ENCODE measurements at regions not wholly inside any gene's neighbourhood (a gene's known extent, or its start where the extent isn't known, plus 50 kb on each side); places are given as distances from the start of the nearest gene placed in this dataset.

- no peak for TF ChIP-seq CTCF (IDR thresholded peaks at IDR 0.05; ENCODE audit: control insufficient read depth, extremely low read depth, insufficient read depth)
- no peak for DNase-seq (ENCODE audit: low read depth)
These were observed 374.0 kb downstream of the ZNF516 start for GRCh38 chr18:76121011-76121410.

GRCh38 chr18:76115580-76115979, 379.5 kb downstream of the ZNF516 start:
- H3K4me3 ChIP-seq (ENCODE audit: low read depth, low read length) = no peak overlapping the region
- DNase-seq (ENCODE audit: low read depth) = no peak
- TF ChIP-seq CTCF (IDR thresholded peaks at IDR 0.05; ENCODE audit: control insufficient read depth, extremely low read depth, insufficient read depth) = no peak

More at GRCh38 chr18:76121011-76121410, 374.0 kb downstream of the ZNF516 start:
- H3K4me3 ChIP-seq (ENCODE audit: low read depth, low read length) = no peak overlapping the region

- no peak for TF ChIP-seq CTCF (IDR thresholded peaks at IDR 0.05; ENCODE audit: control insufficient read depth, extremely low read depth, insufficient read depth)
- no peak for DNase-seq (ENCODE audit: low read depth)
- H3K4me3 ChIP-seq (ENCODE audit: low read depth, low read length) = no peak overlapping the region
These were observed 381.9 kb downstream of the ZNF516 start for GRCh38 chr18:76113101-76113500.

GRCh38 chr18:76102626-76103025, 392.4 kb downstream of the ZNF516 start:
- H3K4me3 ChIP-seq (ENCODE audit: low read depth, low read length) = no peak overlapping the region
- DNase-seq (ENCODE audit: low read depth) = no peak
- TF ChIP-seq CTCF (IDR thresholded peaks at IDR 0.05; ENCODE audit: control insufficient read depth, extremely low read depth, insufficient read depth) = no peak

GRCh38 chr18:76102156-76102555, 392.9 kb downstream of the ZNF516 start:
- TF ChIP-seq CTCF (IDR thresholded peaks at IDR 0.05; ENCODE audit: control insufficient read depth, extremely low read depth, insufficient read depth) = no peak
- no peak overlapping the region for H3K4me3 ChIP-seq (ENCODE audit: low read depth, low read length)
- no peak for DNase-seq (ENCODE audit: low read depth)

GRCh38 chr18:76099931-76100457, 395.0 kb downstream of the ZNF516 start:
- no peak for DNase-seq (ENCODE audit: low read depth)
- TF ChIP-seq CTCF (IDR thresholded peaks at IDR 0.05; ENCODE audit: control insufficient read depth, extremely low read depth, insufficient read depth) = no peak
- no peak overlapping the region for H3K4me3 ChIP-seq (ENCODE audit: low read depth, low read length)

GRCh38 chr18:76098674-76099411, 396.2 kb downstream of the ZNF516 start:
- no peak for TF ChIP-seq CTCF (IDR thresholded peaks at IDR 0.05; ENCODE audit: control insufficient read depth, extremely low read depth, insufficient read depth)
- no peak overlapping the region for H3K4me3 ChIP-seq (ENCODE audit: low read depth, low read length)
- no peak for DNase-seq (ENCODE audit: low read depth)
